ENCODE measurements at regions not wholly inside any gene's neighbourhood (a gene's known extent, or its start where the extent isn't known, plus 50 kb on each side); places are given as distances from the start of the nearest gene placed in this dataset.

GRCh38 chr14:22218728-22219127 is 370.3 kb downstream of the DAD1 start:
- Histone ChIP-seq H2AK9ac (replicated peaks; ENCODE audit: low read depth, low read length, poor library complexity) (no peak overlapping the region), H2BK120ac (ENCODE audit: low read depth, low read length) (no peak overlapping the region), H4K20me1 (ENCODE audit: insufficient read depth, low read length) (no peaks in the 10 kb centered on the region), H3K79me1 (ENCODE audit: low read depth in 1 of 2, low read length in 2 of 2) (no peaks in the 10 kb centered on the region), H2BK20ac (ENCODE audit: low read depth, low read length) (no peak overlapping the region), H3K14ac (replicated peaks; ENCODE audit: low read depth, low read length) (no peak overlapping the region), H3K27me3 (ENCODE audit: control insufficient read depth, insufficient read depth, low read length) (no peaks in the 10 kb centered on the region), H4K8ac (ENCODE audit: low read depth in 2 of 2, low read length in 2 of 2) (no peak overlapping the region), H2BK15ac (ENCODE audit: low read depth, low read length) (no peak overlapping the region), H3K18ac (ENCODE audit: low read depth, low read length) (no peak overlapping the region), H3K4me3 (ENCODE audit: insufficient read depth, low read depth, low read length) (no peak overlapping the region), H3K23ac (ENCODE audit: low read depth, low read length) (no peak overlapping the region), H3K27ac (ENCODE audit: insufficient read depth, low read length) (no peak overlapping the region), H2BK5ac (ENCODE audit: low read depth, low read length, poor library complexity, severe bottlenecking) (no peak overlapping the region), H3K9me1 (ENCODE audit: insufficient read depth, low read length) (no peaks in the 10 kb centered on the region), H3K9me3 (ENCODE audit: control insufficient read depth, insufficient read depth, low read length) (no peaks in the 10 kb centered on the region), H3K9ac (ENCODE audit: low read depth, low read length) (no peak overlapping the region), H3K36me3 (ENCODE audit: control insufficient read depth, insufficient read depth, low read length) (no peaks in the 10 kb centered on the region), H2AK5ac (ENCODE audit: low read depth, low read length) (no peak overlapping the region), H4K5ac (ENCODE audit: low read depth, low read length) (no peak overlapping the region), H3K4ac (ENCODE audit: low read depth, low read length) (no peak overlapping the region), H3K4me1 (ENCODE audit: control insufficient read depth, insufficient read depth, low read length) (no peaks in the 10 kb centered on the region), H3K4me2 (ENCODE audit: low read depth, low read length) (no peak overlapping the region), H3K56ac (ENCODE audit: extremely low read depth, insufficient read depth, low read length) (no peak overlapping the region), H2AFZ (replicated peaks; ENCODE audit: low read length, poor library complexity) (no peak overlapping the region), H4K91ac (ENCODE audit: insufficient read depth, low read depth, low read length) (no peak overlapping the region)
- ChIA-PET CTCF (interaction anchor here (0.7 to 2.3 kb wide), 5 partner anchors 18 to 96 kb away, joined by 3 to 7 read pairs (median 4); no protein-coding TSS in a partner anchor), POLR2A (ENCODE audit: unreplicated experiment) (interaction anchor here (0.6 kb wide), 1 partner anchor 16 kb away, joined by 3 read pairs; no protein-coding TSS in a partner anchor)
- no TSS peak for BruUV-seq (replicated peaks)
- no peak for TF ChIP-seq CTCF (conservative IDR thresholded peaks at IDR 0.05; ENCODE audit: low read depth, low read length)
- TF ChIP-seq MAFK (IDR thresholded peaks at IDR 0.05; ENCODE audit: low read depth, low read length), result no peak
- TF ChIP-seq USF2 (IDR thresholded peaks at IDR 0.05; ENCODE audit: low read depth, low read length), result no peak
- no peak for TF ChIP-seq FOS (IDR thresholded peaks at IDR 0.05; ENCODE audit: low read depth, low read length)
- intact Hi-C loops (cut with micrococcal nuclease), result no loop called here
- DNase-seq, result no peak
- WGBS, 2 experiments (ENCODE audit: extremely low coverage in 2 of 2, insufficient read length in 1 of 2), result no CpG with 5 or more reads among the region's 3 CpGs
- in situ Hi-C loops (cut with MboI; ENCODE audit: low sequenced_read_pairs), result no loop called here
- dilution Hi-C loops (cut with HindIII; ENCODE audit: low sequenced_read_pairs, unreplicated experiment), result no loop called here
- ATAC-seq (ENCODE audit: low read depth), result no peak

Data from IMR-90 (cell line).